SK-N-SH (cell line): ENCODE measurements at regions not wholly inside any gene's neighbourhood (a gene's known extent, or its start where the extent isn't known, plus 50 kb on each side); places are given as distances from the start of the nearest gene placed in this dataset.

Source experiments
- CTCF ChIA-PET: fragments of 300-600, 350-600 bp; formaldehyde crosslinking; extraction: SDS; loops from one replicate; lab custom pipeline; 2021; lab: Yijun Ruan, JAX
- POLR2A ChIA-PET: fragments of 350-600 bp; sonication (Branson Sonifier 250); formaldehyde crosslinking; extraction: SDS; loops from one replicate; lab custom pipeline; 2020; ENCODE audit warnings: antibody characterized with exemption, inconsistent platforms; lab: Yijun Ruan, JAX
- DNase-seq: peaks from one replicate; pipeline ENCODE4 v3.0.0; 2012
- H2AFZ ChIP-seq: fragments of 200-600 bp; sonication (generic); 2 replicates; pipeline ENCODE4 v1.8.1; 2016; ENCODE audit warnings: antibody characterized with exemption, mild to moderate bottlenecking, low read depth
- H3F3A ChIP-seq: fragments of 200-600 bp; sonication (generic); replicated peaks from 2 replicates; pipeline ENCODE3; 2016; ENCODE audit warnings: antibody characterized with exemption, mild to moderate bottlenecking; ENCODE audit not compliant: insufficient read depth
- H3K27ac ChIP-seq, 2 experiments: fragments of 200-500 bp in 1 of 2; fragments of 200-600 bp in 1 of 2; sonication (Bioruptor generic) in 1 of 2; sonication (generic), shearing (Covaris generic) in 1 of 2; 2 replicates each; pipeline versions ENCODE4 v1.5.1 to v1.6.1; 2014 to 2016; ENCODE audit warnings: low read depth in 2 of 2, inconsistent platforms in 1 of 2, low read length in 1 of 2, mild to moderate bottlenecking in 1 of 2, mixed read lengths in 1 of 2
- H3K27me3 ChIP-seq: fragments of 200-600 bp; sonication (generic), shearing (Covaris generic); 2 replicates; pipeline ENCODE4 v1.6.1; 2016; ENCODE audit warnings: mixed run types; ENCODE audit not compliant: insufficient read depth
- H3K36me3 ChIP-seq, 2 experiments: fragments of 200-500 bp in 1 of 2; fragments of 200-600 bp in 1 of 2; sonication (Bioruptor generic) in 1 of 2; sonication (generic) in 1 of 2; replicated peaks in 1 of 2; 2 replicates each; pipeline versions ENCODE3 to v1.5.1; 2014 to 2016; ENCODE audit warnings: low read length in 1 of 2, mild to moderate bottlenecking in 1 of 2; ENCODE audit not compliant: insufficient read depth in 2 of 2, control insufficient read depth in 1 of 2
- H3K4me1 ChIP-seq, 2 experiments: fragments of 200-500 bp in 1 of 2; fragments of 200-600 bp in 1 of 2; sonication (Bioruptor generic) in 1 of 2; sonication (generic), shearing (Covaris generic) in 1 of 2; 2 replicates each; pipeline versions ENCODE4 v1.5.1 to v1.6.1; 2014 to 2016; ENCODE audit warnings: low read depth in 1 of 2, low read length in 1 of 2, mixed run types in 1 of 2; ENCODE audit not compliant: insufficient read depth in 2 of 2, control insufficient read depth in 1 of 2
- H3K4me2 ChIP-seq: fragments of 200-600 bp; sonication (generic), shearing (Covaris generic); 2 replicates; pipeline ENCODE4 v1.6.1; 2017; ENCODE audit warnings: mixed run types
- H3K4me3 ChIP-seq, 2 experiments: fragments of 200-500 bp in 1 of 2; fragments of 200-600 bp in 1 of 2; sonication (Bioruptor generic) in 1 of 2; sonication (generic), shearing (Covaris generic) in 1 of 2; 2 replicates each; pipeline versions ENCODE4 v1.5.1 to v1.8.1; 2014 to 2016; ENCODE audit warnings: low read depth in 2 of 2, inconsistent platforms in 1 of 2, low read length in 1 of 2, mild to moderate bottlenecking in 1 of 2, mixed read lengths in 1 of 2, moderate library complexity in 1 of 2
- H3K79me2 ChIP-seq: fragments of 200-600 bp; sonication (generic); 2 replicates; pipeline ENCODE4 v1.8.1; 2017; ENCODE audit warnings: mild to moderate bottlenecking; ENCODE audit not compliant: insufficient read depth
- H3K9ac ChIP-seq: fragments of 200-600 bp; sonication (generic); 2 replicates; pipeline ENCODE4 v1.6.1; 2017; ENCODE audit warnings: mixed run types
- H3K9me2 ChIP-seq: fragments of 200-600 bp; sonication (generic); 2 replicates; pipeline ENCODE4 v1.6.1; 2017; ENCODE audit warnings: mixed run types
- H3K9me3 ChIP-seq: fragments of 200-600 bp; sonication (generic); 2 replicates; pipeline ENCODE4 v1.6.1; 2017; ENCODE audit warnings: mixed run types, mild to moderate bottlenecking, moderate library complexity
- H4K20me1 ChIP-seq: fragments of 200-600 bp; sonication (generic); 2 replicates; pipeline ENCODE4 v1.6.1; 2017; ENCODE audit warnings: mild to moderate bottlenecking, mixed run types; ENCODE audit not compliant: insufficient read depth
- CTCF ChIP-seq: fragments of 200-600 bp; sonication (generic); IDR thresholded peaks from 2 replicates; pipeline ENCODE4 v1.6.1; 2017; ENCODE audit warnings: antibody characterized with exemption, mild to moderate bottlenecking, moderate library complexity
- EZH2phosphoT487 ChIP-seq: fragments of 200-600 bp; sonication (generic); IDR thresholded peaks from 2 replicates; pipeline ENCODE4 v1.6.1; 2017; ENCODE audit warnings: low read depth, mixed run types, mild to moderate bottlenecking, antibody characterized with exemption, moderate library complexity, borderline replicate concordance
- FOXJ3 ChIP-seq: sonication (generic); formaldehyde crosslinking; IDR thresholded peaks from 2 replicates; pipeline ENCODE4 v1.5.1; 2020; ENCODE audit warnings: mild to moderate bottlenecking, missing genetic modification reagents
- MAX ChIP-seq: IDR thresholded peaks from 2 replicates; pipeline ENCODE4 v1.4.0; 2012; ENCODE audit warnings: low read depth
- NFIC ChIP-seq: IDR thresholded peaks from 2 replicates; pipeline ENCODE4 v1.4.0; 2012; ENCODE audit warnings: borderline replicate concordance
- NRF1 ChIP-seq: IDR thresholded peaks from 2 replicates; pipeline ENCODE4 v1.6.1; 2012; ENCODE audit warnings: low read depth, mild to moderate bottlenecking, low read length
- PBX3 ChIP-seq: IDR thresholded peaks from 2 replicates; pipeline ENCODE4; 2012
- REST ChIP-seq: IDR thresholded peaks from 2 replicates; pipeline ENCODE4 v1.6.1; 2012; ENCODE audit warnings: mild to moderate bottlenecking, low read depth, low read length, moderate library complexity
- SMC3 ChIP-seq: IDR thresholded peaks from 2 replicates; pipeline ENCODE4 v1.6.1; 2012; ENCODE audit warnings: low read depth, low read length, improper control_type of control experiment
- TAF1 ChIP-seq: IDR thresholded peaks from 2 replicates; pipeline ENCODE4 v1.6.1; 2012; ENCODE audit warnings: low read depth, mild to moderate bottlenecking, low read length, moderate library complexity, borderline replicate concordance
- WGBS: methylation state at CpG from one replicate; pipeline ENCODE4 v1.1.6; 2017; ENCODE audit warnings: low lambda C conversion rate; 5-methylcytosine and 5-hydroxymethylcytosine counted together

- no peaks in the 10 kb centered on the region for H3K4me1 ChIP-seq
- H4K20me1 ChIP-seq = no peaks in the 10 kb centered on the region
- no peak overlapping the region for H3K9ac ChIP-seq
- no peaks in the 10 kb centered on the region for H3K9me3 ChIP-seq
- no peaks in the 10 kb centered on the region for H3K9me2 ChIP-seq
- no peak for TF ChIP-seq NRF1
- no peak for TF ChIP-seq FOXJ3 (CRISPR knock-in tag)
- no peak for TF ChIP-seq REST
- no peak for TF ChIP-seq TAF1
- TF ChIP-seq MAX = no peak
- no peak for TF ChIP-seq CTCF
- TF ChIP-seq SMC3 = no peak
- TF ChIP-seq EZH2phosphoT487 = no peak
- no peak for TF ChIP-seq PBX3
- TF ChIP-seq NFIC = no peak
- no peak overlapping the region for H3K4me3 ChIP-seq
- no peak overlapping the region for H3K4me2 ChIP-seq
- 67% methylated on average over 3 of the region's 3 CpGs for WGBS
- no peaks in the 10 kb centered on the region for H3K79me2 ChIP-seq
- H3K27me3 ChIP-seq = no peaks in the 10 kb centered on the region
- ChIA-PET CTCF (interaction anchor here (0.5 kb wide), 1 partner anchor 109 kb away, joined by 3 read pairs; no protein-coding TSS in a partner anchor), POLR2A (no interaction called here)
- DNase-seq = no peak
- H3K36me3 ChIP-seq = no peaks in the 10 kb centered on the region
- H2AFZ ChIP-seq = no peak overlapping the region
- no peak overlapping the region for H3K27ac ChIP-seq
- no peaks in the 10 kb centered on the region for H3F3A ChIP-seq
Observed at GRCh38 chr12:31783996-31784645, 55.3 kb upstream of the AMN1 start.
